ENCODE measurements at regions not wholly inside any gene's neighbourhood (a gene's known extent, or its start where the extent isn't known, plus 50 kb on each side); places are given as distances from the start of the nearest gene placed in this dataset.

- Histone ChIP-seq H3K4me1 (peaks cover 0 to 8% (median 0%) of the 10 kb centered on the region in 3 donors), H3K9me3 (no peaks in the 10 kb centered on the region), H3K27ac (peak overlapping the region in 2 of 4 donors; percentile 46 to 65), H3K36me3 (no peaks in the 10 kb centered on the region), H3K27me3 (no peaks in the 10 kb centered on the region), H3K4me3 (no peak overlapping the region)
- no peak for TF ChIP-seq POLR2A (IDR thresholded peaks at IDR 0.05)
- TF ChIP-seq, protein P1, sequence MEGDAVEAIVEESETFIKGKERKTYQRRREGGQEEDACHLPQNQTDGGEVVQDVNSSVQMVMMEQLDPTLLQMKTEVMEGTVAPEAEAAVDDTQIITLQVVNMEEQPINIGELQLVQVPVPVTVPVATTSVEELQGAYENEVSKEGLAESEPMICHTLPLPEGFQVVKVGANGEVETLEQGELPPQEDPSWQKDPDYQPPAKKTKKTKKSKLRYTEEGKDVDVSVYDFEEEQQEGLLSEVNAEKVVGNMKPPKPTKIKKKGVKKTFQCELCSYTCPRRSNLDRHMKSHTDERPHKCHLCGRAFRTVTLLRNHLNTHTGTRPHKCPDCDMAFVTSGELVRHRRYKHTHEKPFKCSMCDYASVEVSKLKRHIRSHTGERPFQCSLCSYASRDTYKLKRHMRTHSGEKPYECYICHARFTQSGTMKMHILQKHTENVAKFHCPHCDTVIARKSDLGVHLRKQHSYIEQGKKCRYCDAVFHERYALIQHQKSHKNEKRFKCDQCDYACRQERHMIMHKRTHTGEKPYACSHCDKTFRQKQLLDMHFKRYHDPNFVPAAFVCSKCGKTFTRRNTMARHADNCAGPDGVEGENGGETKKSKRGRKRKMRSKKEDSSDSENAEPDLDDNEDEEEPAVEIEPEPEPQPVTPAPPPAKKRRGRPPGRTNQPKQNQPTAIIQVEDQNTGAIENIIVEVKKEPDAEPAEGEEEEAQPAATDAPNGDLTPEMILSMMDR (IDR thresholded peaks at IDR 0.05) = no peak
- DNase-seq = no peak
- intact Hi-C loops (cut with DNase I) = no loop called here
- 35 to 36% methylated on average over 2 of the region's 2 CpGs for WGBS, 2 donors
Measured at GRCh38 chr2:215728504-215729065, 284.8 kb downstream of the MREG start.

GRCh38 chr2:215727507-215728503 is 285.5 kb downstream of the MREG start:
- H3K4me1 ChIP-seq = peaks cover 0 to 8% (median 0%) of the 10 kb centered on the region in 3 donors
- intact Hi-C loops (cut with DNase I) = no loop called here
- no peak overlapping the region for H3K4me3 ChIP-seq
- H3K27me3 ChIP-seq = no peaks in the 10 kb centered on the region
- peak overlapping the region in 2 of 4 donors; percentile 46 to 65 for H3K27ac ChIP-seq
- H3K9me3 ChIP-seq = no peaks in the 10 kb centered on the region
- H3K36me3 ChIP-seq = no peaks in the 10 kb centered on the region
- no peak for DNase-seq
- no peak for TF ChIP-seq POLR2A (IDR thresholded peaks at IDR 0.05)
- TF ChIP-seq, protein P1 (IDR thresholded peaks at IDR 0.05) = no peak
- 69 to 87% methylated on average over 1 of the region's 1 CpG for WGBS, 2 donors

DNA sequence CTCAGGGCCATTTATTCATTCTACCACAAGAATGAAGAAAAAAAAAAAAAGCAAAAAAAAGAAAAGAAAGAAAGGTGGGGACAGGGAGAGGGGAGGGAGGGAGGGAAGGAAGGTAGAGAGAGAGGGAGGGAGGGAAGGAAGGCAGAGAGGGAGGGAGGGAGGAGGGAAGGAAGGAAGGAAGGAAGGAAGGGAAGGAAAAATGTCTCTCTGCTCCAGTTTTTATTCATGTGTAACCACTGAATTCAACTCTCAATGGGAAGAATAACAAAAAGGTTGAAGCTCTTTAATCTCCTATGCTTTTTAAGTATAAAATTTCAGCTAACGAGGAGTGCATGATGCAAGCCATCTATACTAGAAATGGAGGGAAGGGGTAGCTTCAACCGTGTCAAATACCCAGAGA is 287.3 kb downstream of the MREG start:
- no peak for DNase-seq
- WGBS, 2 donors = 74 to 81% methylated on average over 2 of the region's 2 CpGs
- H3K27ac ChIP-seq = no peak overlapping the region
- intact Hi-C loops (cut with DNase I) = no loop called here
- no peaks in the 10 kb centered on the region for H3K27me3 ChIP-seq
- no peaks in the 10 kb centered on the region for H3K9me3 ChIP-seq
- no peak overlapping the region for H3K4me3 ChIP-seq
- H3K36me3 ChIP-seq = no peaks in the 10 kb centered on the region
- peaks cover 0 to 8% (median 0%) of the 10 kb centered on the region in 3 donors for H3K4me1 ChIP-seq
- TF ChIP-seq POLR2A (IDR thresholded peaks at IDR 0.05) = no peak
- TF ChIP-seq, protein P1 (IDR thresholded peaks at IDR 0.05) = no peak

GRCh38 chr2:215724146-215724545 is 288.3 kb upstream of the FN1 start:
- no peak overlapping the region for H3K27ac ChIP-seq
- H3K4me1 ChIP-seq = peaks cover 0 to 7% (median 0%) of the 10 kb centered on the region in 3 donors
- no peak overlapping the region for H3K4me3 ChIP-seq
- no peak for DNase-seq
- TF ChIP-seq POLR2A (IDR thresholded peaks at IDR 0.05) = no peak
- TF ChIP-seq, protein P1 (IDR thresholded peaks at IDR 0.05) = no peak
- intact Hi-C loops (cut with DNase I) = no loop called here
- H3K36me3 ChIP-seq = no peaks in the 10 kb centered on the region
- no peaks in the 10 kb centered on the region for H3K9me3 ChIP-seq
- no peaks in the 10 kb centered on the region for H3K27me3 ChIP-seq
- 92 to 95% methylated on average over 5 of the region's 5 CpGs for WGBS, 2 donors

GRCh38 chr2:215723631-215724011 is 287.8 kb upstream of the FN1 start:
- intact Hi-C loops (cut with DNase I) = no loop called here
- no peak overlapping the region for H3K27ac ChIP-seq
- WGBS, 2 donors = 95 to 100% methylated on average over 3 of the region's 3 CpGs

More at GRCh38 chr2:215723631-215724011, 287.8 kb upstream of the FN1 start:
- TF ChIP-seq, protein P1 (IDR thresholded peaks at IDR 0.05) = no peak
- no peak for TF ChIP-seq POLR2A (IDR thresholded peaks at IDR 0.05)
- H3K4me3 ChIP-seq = no peak overlapping the region
- no peak for DNase-seq
- H3K36me3 ChIP-seq = no peaks in the 10 kb centered on the region
- H3K4me1 ChIP-seq = peaks cover 0 to 3% (median 3%) of the 10 kb centered on the region in 3 donors
- H3K27me3 ChIP-seq = no peaks in the 10 kb centered on the region
- H3K9me3 ChIP-seq = no peaks in the 10 kb centered on the region
